ENCODE measurements at regions not wholly inside any gene's neighbourhood (a gene's known extent, or its start where the extent isn't known, plus 50 kb on each side); places are given as distances from the start of the nearest gene placed in this dataset.

DNA sequence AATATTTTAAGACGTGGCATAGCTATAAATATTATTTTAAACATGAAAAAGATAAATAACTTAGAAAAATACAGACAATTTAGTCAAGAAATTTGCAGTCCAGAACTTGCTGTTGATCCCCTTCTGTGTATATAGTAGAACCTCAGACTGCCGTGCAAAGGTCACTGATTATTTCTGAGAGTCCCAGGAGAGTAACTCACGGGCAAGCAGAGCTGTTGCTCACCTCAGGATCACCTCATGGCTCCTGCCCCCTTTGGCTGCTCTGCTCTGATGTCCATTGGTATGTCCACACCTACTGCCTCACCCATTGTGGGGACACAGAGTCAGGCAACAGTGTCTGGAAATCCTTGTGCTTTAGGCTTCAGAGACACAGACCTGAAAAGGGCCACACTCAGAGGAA lies 392.9 kb upstream of the CELF4 start:
- TF ChIP-seq, protein P1, sequence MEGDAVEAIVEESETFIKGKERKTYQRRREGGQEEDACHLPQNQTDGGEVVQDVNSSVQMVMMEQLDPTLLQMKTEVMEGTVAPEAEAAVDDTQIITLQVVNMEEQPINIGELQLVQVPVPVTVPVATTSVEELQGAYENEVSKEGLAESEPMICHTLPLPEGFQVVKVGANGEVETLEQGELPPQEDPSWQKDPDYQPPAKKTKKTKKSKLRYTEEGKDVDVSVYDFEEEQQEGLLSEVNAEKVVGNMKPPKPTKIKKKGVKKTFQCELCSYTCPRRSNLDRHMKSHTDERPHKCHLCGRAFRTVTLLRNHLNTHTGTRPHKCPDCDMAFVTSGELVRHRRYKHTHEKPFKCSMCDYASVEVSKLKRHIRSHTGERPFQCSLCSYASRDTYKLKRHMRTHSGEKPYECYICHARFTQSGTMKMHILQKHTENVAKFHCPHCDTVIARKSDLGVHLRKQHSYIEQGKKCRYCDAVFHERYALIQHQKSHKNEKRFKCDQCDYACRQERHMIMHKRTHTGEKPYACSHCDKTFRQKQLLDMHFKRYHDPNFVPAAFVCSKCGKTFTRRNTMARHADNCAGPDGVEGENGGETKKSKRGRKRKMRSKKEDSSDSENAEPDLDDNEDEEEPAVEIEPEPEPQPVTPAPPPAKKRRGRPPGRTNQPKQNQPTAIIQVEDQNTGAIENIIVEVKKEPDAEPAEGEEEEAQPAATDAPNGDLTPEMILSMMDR (IDR thresholded peaks at IDR 0.05): no peak
- TF ChIP-seq EP300 (IDR thresholded peaks at IDR 0.05) (no peak), POLR2A (IDR thresholded peaks at IDR 0.05) (no peak)

Measured in ovary (tissue), 3 donors.